Lung (tissue), 11 donors: ENCODE measurements at regions not wholly inside any gene's neighbourhood (a gene's known extent, or its start where the extent isn't known, plus 50 kb on each side); places are given as distances from the start of the nearest gene placed in this dataset.

Experiments used
- ATAC-seq: fragments of 200-7000 bp; cut with Tn5 transposase; one replicate; pipeline ENCODE4 v1.9.1; 2020; ENCODE audit warnings: moderate number of reproducible peaks; ENCODE audit not compliant: insufficient read depth, low FRiP score
- DNase-seq, 3 donors: peaks; one replicate each; pipeline ENCODE4 v3.0.0-alpha.2; 2013 to 2017
- H3K27ac ChIP-seq, 2 donors: one replicate each; pipeline ENCODE4 v1.5.1; 2013; ENCODE audit warnings: mild to moderate bottlenecking in 2 of 2, moderate library complexity in 2 of 2, control low read depth in 1 of 2, inconsistent platforms in 1 of 2, low read depth in 1 of 2, low read length in 1 of 2
- H3K27me3 ChIP-seq, 3 donors: one replicate each; pipeline ENCODE4 v1.5.1; 2013; ENCODE audit warnings: low read length in 2 of 3; ENCODE audit not compliant: control insufficient read depth in 3 of 3, insufficient read depth in 3 of 3
- H3K36me3 ChIP-seq, 4 donors: one replicate each; pipeline ENCODE4 v1.5.1; 2013; ENCODE audit warnings: low read length in 4 of 4, mild to moderate bottlenecking in 1 of 4, moderate library complexity in 1 of 4; ENCODE audit not compliant: control insufficient read depth in 4 of 4, insufficient read depth in 4 of 4
- H3K4me1 ChIP-seq, 5 donors: one replicate each; pipeline ENCODE4 v1.5.1; 2013; ENCODE audit warnings: low read length in 5 of 5, mild to moderate bottlenecking in 2 of 5, moderate library complexity in 1 of 5; ENCODE audit not compliant: control insufficient read depth in 5 of 5, insufficient read depth in 5 of 5
- H3K4me3 ChIP-seq: one replicate; pipeline ENCODE4 v1.5.1; 2013; ENCODE audit warnings: mild to moderate bottlenecking, control low read depth, moderate library complexity
- H3K9ac ChIP-seq, 2 donors: one replicate each; pipeline ENCODE4 v1.5.1; 2013; ENCODE audit warnings: low read length in 2 of 2, control low read depth in 1 of 2; ENCODE audit not compliant: insufficient read depth in 1 of 2
- H3K9me3 ChIP-seq, 4 donors: one replicate each; pipeline ENCODE4 v1.5.1; 2013; ENCODE audit warnings: low read length in 3 of 4, mild to moderate bottlenecking in 1 of 4, moderate library complexity in 1 of 4; ENCODE audit not compliant: control insufficient read depth in 4 of 4, insufficient read depth in 3 of 4
- TF ChIP-seq, protein P1 (sequence below): IDR thresholded peaks from 2 replicates; pipeline ENCODE4 v1.5.1; 2012; ENCODE audit warnings: mild to moderate bottlenecking; ENCODE audit errors: control extremely low read depth, extremely low read depth
- donor health status: control.
- donor health status: control.
- donor health status: Bipolar disorder and iron deficiency.
- donor health status: healthy.
- donor health status: DM: yes; HTN: yes; CAD: no.

DNA sequence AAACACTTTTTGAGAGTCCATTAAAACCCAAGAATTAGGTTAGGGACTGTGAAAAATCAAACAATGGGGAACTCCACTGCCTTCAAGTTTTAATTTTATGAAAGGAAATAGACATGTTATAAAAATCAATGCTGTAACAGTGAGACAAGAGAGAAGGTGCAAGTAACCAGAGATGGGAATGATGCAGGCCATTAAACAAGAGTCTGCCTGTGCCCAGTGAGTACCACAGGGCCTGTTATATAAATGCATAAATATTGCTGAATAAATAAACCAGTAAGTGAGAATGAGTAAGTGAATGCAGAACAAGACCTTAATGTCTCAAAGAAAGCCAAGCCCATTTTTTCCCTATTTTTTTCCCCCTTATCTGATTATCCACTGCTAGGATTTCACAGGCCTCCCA is 53.3 kb upstream of the BMP2K start:
- no peaks in the 10 kb centered on the region for H3K36me3 ChIP-seq
- ATAC-seq, result no peak
- DNase-seq, result no peak
- H3K4me3 ChIP-seq, result no peak overlapping the region
- H3K27ac ChIP-seq, result no peak overlapping the region
- no peaks in the 10 kb centered on the region for H3K27me3 ChIP-seq
- no peak overlapping the region for H3K9ac ChIP-seq
- TF ChIP-seq, protein P1, sequence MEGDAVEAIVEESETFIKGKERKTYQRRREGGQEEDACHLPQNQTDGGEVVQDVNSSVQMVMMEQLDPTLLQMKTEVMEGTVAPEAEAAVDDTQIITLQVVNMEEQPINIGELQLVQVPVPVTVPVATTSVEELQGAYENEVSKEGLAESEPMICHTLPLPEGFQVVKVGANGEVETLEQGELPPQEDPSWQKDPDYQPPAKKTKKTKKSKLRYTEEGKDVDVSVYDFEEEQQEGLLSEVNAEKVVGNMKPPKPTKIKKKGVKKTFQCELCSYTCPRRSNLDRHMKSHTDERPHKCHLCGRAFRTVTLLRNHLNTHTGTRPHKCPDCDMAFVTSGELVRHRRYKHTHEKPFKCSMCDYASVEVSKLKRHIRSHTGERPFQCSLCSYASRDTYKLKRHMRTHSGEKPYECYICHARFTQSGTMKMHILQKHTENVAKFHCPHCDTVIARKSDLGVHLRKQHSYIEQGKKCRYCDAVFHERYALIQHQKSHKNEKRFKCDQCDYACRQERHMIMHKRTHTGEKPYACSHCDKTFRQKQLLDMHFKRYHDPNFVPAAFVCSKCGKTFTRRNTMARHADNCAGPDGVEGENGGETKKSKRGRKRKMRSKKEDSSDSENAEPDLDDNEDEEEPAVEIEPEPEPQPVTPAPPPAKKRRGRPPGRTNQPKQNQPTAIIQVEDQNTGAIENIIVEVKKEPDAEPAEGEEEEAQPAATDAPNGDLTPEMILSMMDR, result no peak
- H3K4me1 ChIP-seq, result peaks cover 0 to 8% (median 3%) of the 10 kb centered on the region in 5 donors
- H3K9me3 ChIP-seq, result no peaks in the 10 kb centered on the region
